Vagina (tissue), 2 donors: ENCODE measurements at regions not wholly inside any gene's neighbourhood (a gene's known extent, or its start where the extent isn't known, plus 50 kb on each side); places are given as distances from the start of the nearest gene placed in this dataset.

ENCODE experiments used
- CTCF ChIP-seq, 3 experiments: fragments of 450-650 bp in 2 of 3; fragments of 200-600 bp in 1 of 3; sonication (generic) in 1 of 3; IDR thresholded peaks; one replicate each; pipeline ENCODE4 v1.5.1; 2017 to 2019; ENCODE audit warnings: antibody characterized with exemption in 3 of 3, mild to moderate bottlenecking in 2 of 3, moderate library complexity in 2 of 3
- POLR2AphosphoS5 ChIP-seq, 2 donors: sonication (generic); formaldehyde crosslinking; IDR thresholded peaks; one replicate each; pipeline ENCODE4 v1.9.0; 2017; ENCODE audit warnings: antibody characterized with exemption in 2 of 2, mild to moderate bottlenecking in 2 of 2, low read depth in 1 of 2; ENCODE audit not compliant: insufficient read depth in 1 of 2

- TF ChIP-seq POLR2AphosphoS5 (IDR thresholded peaks at IDR 0.05; ENCODE audit: insufficient read depth in 1 of 2, low read depth in 1 of 2) (no peak), CTCF (IDR thresholded peaks at IDR 0.05) (no peak)
These were observed 1527.9 kb downstream of the BRD1 start for GRCh38 chr22:48299801-48300200.
